Hematopoietic multipotent progenitor cell treated with erythropoietin and hydrocortisone succinate and interleukin-3 and kit ligand, for 17 days (in vitro differentiated cells): ENCODE measurements at regions not wholly inside any gene's neighbourhood (a gene's known extent, or its start where the extent isn't known, plus 50 kb on each side); places are given as distances from the start of the nearest gene placed in this dataset.

Source experiments
- DNase-seq: peaks from one replicate; pipeline ENCODE4 v3.0.0-alpha.2; 2015; ENCODE audit warnings: low spot score

DNA sequence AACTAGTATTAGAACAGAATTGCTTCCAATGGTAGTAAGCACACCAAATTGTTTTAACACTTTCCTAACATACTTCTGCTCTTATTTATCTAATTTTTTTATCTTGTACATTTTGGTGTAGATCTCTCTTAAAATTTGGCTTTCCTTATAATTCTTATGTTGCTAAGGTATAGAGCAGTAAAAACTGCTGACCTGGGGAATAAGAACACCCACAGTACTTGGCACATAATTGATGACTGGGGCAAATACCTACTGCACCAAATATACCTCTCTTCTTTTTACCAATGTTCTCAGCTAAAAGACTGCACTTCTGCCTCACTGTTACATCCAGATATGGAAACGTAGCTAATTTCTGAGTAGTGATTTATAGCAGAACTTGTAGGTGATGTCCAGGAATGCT lies 642.2 kb downstream of the LIG4 start:
- no peak for DNase-seq

DNA sequence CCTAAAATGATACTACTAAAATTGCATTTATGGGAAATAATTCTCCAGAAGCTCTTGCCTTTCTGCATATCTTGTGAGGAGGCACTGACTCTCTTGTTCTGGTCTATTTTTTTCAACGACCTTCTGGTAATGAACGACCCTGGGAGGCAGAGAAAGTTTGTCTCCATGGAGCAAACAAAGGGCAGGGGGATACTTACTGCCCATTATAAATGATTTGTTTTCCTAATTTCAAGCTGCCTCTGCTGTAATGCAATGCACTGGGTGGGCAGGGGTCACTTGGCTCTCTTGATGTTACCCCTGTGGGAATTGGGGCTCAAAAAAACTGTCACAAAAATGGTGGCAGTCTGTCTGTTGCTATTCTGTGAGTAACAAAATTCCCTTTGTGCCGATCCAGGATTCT lies 643.2 kb downstream of the LIG4 start:
- no peak for DNase-seq

DNA sequence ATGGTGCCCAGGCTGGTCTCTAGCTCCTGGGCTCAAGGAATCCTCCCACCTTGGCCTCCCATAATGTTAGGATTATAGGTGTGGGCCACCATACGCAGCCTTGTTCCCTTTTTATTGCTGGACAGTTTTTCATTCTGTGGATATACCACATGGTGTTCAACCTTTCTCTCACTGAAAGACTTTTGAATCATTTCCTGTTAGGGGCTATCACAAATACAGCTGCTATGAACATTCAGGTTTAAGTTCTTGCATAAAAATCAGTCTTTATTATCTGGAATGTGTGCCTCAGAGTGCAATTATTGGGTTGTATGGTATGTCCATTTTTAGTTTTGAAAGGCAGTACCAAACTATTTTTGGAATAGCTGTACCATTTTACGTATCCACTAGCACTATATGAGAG lies 647.2 kb downstream of the LIG4 start:
- no peak for DNase-seq

DNA sequence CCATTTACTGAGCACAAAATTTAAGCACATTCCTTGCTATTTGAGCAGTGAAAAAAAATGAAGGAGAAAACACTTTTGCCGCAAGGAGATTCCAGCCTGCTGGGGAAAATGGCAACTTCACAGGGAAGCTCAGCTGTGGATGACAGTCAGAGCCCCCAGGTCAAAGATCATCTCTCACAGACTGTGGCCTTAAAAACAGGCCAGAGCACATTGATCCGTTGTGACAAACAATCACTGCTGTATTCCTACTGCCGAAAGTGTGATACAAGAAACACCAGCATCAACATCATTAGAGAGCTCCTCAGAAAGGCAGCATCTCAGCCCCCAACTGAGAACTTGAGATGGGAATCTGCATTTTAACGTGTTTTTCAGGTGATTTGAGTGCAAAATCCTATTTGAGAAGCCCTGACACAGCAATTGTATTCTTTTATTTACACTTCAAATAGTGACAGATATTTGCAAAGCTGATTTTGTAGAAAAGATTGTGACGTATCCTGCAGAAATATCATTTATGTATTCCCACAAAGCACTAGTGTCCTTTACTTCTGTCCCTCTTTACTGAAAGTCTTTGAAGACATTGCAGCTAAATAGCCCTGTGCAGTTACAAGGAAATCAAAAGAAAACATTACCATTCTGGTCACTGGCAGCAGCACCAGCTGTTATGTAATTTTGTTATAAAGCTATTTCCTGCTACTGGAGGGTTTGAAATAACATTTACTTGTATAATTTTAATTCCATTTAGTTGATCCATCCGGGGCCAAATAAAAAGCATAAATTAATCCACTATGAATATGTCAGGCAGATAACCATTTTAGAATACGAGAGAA lies 652.0 kb downstream of the LIG4 start:
- no peak for DNase-seq

DNA sequence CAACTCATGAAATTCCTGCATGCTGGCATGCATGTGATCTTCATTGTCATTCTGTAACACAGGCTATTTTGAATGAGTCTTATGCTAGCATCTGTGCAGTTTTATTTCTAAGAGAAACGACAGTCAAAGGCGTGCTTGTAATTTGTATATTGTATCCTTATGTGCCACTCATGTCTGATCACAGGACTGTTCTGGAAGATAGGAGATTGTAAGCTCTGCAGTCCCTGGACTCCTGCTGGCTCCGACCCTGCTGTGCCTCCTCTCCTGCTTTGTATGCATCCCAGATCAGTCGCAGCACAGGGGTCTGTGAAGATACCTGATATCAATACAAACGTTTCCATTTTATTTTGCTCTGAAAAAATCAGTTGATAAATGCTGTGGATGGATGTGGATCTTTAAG lies 653.1 kb downstream of the LIG4 start:
- no peak for DNase-seq

DNA sequence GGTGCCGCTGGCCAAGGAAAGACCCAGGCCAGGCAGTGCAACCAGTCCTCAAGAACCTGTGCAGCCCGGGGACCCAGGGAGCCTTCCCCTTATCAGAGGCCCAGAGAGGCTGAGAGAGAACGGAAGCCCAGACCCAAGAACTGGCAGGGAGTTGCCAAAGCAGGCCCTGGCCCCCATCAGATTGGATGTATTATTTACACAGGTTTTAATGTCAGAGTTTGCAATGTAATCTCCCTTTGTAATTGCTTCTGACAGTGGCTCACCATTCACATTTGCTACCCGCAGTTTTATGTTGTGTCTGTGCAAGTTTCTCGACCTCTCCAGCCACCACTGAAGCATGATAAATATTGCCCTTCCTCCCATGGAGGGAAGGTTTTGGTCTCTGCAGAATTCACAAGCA lies 660.9 kb downstream of the LIG4 start:
- no peak for DNase-seq

DNA sequence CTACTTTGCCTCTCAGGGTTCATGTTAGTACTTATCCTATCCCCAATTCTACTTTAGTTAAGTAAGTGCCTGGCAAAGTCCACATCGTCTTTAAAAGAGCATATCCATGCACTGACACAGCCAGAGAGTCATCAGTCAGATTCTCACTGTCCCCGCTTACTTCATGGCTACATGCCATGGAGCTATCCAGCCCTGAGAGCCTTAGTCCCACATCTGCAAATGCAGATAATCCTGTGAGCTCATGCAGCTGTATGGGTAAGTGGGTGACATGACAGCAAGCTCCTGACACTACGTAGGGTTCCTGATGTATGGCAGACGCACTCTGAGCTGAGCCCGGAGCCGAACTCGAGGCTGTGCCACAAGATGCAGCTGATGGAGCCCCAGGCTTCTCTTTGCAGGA lies 661.5 kb downstream of the LIG4 start:
- no peak for DNase-seq

DNA sequence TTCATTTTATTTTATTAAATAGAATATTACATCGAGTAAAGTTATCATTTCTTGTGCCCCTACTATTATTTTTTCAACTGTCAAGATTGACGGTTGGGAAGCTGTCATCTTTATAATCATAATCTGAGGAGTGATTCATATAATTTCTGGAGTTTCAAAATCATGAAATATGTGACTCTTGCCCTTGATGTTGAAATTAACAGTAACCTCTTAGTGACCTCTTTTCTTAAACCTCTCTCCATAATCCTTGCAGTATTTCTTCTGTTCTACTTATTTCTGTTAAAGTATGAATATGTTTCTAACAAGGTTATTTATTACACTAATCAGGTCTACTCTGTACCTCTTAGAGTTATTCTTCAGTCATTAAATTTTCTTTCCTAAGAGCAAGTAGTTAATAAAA lies 663.8 kb downstream of the LIG4 start:
- DNase-seq = no peak

DNA sequence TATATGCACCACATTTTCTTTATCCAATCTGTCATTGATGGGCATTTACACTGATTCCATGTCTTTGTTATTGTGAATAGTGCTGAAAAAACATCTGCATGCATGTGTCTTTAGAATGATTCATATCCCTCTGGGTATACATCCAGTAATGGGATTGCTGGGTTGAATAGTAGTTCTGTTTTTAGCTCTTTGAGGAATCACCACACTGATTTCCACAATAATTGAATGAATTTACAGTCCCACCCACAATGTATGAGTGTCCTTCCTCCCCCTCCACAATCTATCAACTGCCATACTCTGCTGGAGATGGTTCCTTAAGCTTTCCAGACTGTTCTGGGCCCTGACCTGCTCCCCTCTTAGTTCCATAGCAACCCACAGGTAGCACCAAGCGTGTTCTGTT lies 667.0 kb downstream of the LIG4 start:
- no peak for DNase-seq

DNA sequence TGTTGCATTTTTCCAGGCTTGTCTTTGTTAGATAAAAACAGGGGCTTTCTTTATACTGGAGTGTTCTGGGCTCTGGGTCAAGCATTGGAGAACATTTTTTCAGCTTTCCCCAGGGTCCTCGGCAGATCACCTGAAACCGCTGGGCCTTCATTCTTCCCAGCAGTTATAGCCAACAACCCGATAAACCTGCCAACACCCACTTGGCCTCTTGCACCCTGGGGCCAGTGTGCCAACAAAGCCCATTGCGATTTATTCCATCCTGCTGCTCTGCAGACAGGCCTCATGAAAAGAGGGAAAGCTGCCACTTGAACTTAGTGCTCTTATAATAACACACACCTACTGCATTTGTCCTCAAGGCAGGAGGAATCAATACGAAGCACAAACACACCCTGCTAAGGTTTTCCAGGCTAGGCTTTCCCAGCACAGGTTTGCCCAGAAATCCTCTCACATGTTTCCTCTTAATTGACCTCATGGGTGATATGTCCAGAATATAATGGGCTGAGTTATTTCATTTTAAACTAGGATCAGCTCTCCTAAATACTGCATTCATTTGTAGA lies 669.3 kb downstream of the LIG4 start:
- no peak for DNase-seq

DNA sequence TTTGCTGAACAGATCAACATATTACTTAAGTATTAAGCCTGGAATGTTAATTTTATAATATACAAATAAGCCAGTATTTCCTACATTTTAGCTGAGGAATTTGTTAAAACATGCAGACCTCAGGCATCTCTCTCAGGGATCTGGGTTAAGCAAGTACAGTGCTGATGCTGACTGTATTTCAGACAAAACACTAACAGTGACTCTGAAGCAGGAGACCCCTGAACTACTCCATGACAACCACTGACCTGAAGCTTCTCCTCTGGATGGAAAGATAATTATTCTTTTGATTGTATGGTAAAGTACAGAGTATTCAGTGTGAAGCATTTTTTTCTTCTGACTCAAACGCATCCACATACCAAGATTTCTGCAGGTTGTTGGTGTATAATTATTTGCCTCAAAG lies 680.8 kb downstream of the LIG4 start:
- no peak for DNase-seq

DNA sequence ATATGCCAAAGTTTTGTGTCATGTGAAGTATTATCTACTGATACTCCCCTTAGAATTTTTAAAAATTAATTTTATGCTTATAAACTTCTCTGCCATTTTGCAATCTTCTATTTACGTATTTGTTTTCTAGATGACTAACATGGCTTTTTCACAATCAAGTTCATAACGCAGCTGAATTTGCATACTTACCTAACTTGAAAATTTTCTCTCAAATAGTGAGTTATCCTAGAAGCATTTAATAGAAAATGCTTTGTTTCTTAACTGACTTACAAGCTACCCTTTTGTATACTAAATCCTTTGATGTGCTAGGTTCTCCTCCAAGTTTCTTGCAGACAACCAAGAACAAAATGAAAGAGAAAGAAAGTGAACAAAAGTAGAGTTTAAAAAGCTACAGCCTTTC lies 683.5 kb downstream of the LIG4 start:
- DNase-seq = no peak

DNA sequence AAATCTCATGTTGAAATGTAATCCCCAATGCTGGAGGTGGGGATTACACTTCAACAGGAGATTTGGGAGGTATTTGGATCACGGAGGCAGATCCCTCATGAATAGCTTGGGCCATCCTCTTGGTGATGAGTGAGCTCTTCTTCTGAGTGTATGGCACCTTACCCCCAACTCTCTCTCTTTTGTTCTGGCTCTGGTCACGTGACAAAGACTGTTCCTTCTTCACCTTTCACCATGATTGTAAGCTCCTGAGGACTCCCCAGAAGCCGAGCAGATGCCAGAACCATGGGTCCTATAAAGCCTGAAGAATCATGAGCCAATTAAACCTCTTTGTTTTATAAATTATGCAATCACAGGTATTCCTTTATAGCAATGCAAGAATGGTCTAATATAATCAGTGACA lies 684.2 kb downstream of the LIG4 start:
- no peak for DNase-seq

DNA sequence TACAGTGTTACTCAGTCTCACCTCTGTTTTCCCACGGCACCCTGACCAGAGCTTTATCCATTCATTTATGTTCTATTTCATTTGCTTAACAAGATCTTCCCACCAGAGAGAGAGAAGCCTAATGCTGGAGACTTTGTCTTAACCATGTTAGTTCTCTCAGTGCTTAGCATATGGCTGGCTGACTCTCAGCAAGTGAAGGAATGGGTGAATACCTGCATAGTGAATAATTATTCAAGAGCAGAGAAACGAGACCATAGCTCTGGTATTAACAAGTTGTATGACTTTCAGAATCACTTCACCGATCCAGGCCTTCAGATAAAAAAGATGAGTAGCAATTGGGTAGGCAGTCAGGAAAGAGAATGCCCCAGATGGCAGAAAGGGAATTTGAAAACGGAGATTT lies 686.3 kb downstream of the LIG4 start:
- no peak for DNase-seq

DNA sequence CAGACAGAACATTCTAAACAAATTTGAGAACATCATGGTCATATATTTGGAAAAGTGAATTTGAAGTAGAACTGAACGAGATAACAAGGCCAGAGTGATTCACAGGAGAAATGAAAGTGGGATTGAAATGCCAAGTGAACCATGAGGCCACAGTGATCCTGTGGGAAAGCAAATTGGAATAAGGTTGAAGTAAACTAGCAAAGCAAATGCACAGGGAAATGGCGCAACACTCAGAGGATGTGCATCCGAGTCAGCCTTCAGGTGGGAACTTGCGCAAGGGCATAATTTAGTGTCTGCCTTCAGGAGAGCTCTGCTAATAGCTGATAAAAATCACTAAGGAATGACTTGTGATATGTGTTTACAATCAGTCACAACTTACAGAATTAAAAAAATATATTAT lies 696.6 kb downstream of the LIG4 start:
- DNase-seq = no peak

DNA sequence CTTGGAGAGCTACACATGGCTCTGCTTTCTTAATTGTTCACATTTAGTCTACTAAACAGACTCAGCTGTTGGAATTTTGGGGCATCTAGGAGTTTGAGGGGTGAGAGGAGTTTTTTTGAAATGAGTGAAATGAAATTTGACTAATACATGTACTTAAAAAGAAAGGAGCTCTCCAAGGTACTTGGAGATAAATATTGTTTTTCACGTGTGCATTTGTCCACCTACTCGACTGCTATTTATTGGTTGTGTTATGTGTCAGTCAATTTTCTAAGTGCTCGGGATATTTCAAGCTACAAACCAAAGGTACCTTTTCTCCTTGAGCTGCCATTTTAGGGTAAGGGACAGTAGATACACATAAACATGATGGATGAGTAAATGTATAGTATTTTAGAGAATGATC lies 697.0 kb downstream of the LIG4 start:
- no peak for DNase-seq

DNA sequence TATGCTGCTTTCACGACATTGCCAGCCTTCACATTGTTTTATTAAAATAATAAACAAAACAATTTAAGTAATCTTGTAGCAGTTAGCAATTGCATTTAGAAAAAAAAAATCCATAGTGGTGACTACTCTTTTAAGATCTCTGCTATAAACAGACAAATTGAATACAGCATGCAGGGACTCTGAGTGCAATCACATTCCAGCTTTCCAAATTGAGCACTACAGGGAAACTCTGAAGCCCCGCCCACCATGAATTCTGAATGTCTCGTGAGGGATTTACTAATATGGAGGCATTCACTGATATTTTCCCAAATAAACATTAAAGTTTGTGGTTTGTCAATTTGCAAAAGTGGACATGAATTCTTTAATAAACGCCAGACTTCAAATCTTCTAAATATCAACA lies 698.8 kb downstream of the LIG4 start:
- no peak for DNase-seq

DNA sequence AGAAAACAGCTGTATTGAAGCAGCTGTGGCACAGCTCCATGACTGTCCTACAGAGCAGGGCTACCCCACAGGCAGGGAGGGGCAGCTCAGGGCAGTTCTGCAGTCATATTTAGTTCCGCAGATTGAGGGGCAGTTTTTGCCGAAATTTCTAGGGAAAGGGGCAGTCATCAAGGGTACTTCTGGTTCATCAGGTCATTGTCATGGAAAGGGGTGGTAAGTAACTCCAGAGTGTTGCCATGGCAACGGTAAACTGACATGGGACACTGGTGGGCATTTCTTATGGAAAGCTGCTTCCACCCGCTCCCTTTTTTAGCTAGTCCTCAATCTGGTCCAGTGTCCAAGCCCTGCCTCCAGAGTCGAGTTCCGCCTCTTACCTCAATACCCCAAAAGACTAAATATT lies 702.8 kb downstream of the LIG4 start:
- no peak for DNase-seq

DNA sequence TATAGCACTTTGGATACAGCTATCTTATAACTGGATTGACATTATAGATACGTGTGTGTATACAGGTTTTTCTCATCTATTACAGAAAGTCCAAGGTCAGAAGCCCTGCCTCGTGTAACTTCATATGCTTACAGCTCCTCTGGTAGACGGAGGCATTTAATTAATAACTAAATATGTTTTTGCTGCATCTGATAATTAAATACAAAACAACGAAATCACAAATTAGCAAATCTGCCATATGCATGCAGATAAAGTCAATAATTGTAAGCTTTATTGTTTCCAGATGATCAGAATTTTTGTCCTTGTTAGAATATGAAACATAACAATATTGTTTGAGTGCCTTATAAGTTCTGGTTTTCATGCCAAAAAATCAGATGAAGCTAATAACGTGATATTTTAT lies 717.7 kb downstream of the LIG4 start:
- DNase-seq = no peak

DNA sequence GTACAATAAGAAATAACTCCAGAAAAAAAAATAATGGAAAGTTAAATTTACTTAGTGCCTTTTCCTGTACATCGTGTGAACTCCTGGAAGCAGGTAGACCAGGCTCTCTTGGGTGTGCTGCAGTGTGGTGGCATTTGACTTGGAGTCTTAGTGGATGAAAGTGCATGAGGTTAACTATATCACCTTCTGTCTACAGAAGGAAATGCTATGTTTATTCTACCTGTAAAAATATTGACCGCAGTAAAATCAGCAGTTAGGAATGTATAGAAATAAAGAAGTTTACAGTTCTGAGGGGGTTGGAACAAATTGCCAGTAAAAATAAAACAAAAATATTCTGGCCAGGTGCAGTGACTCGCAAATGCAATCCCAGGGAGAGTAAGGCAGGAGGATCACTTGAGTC lies 722.1 kb downstream of the LIG4 start:
- DNase-seq = no peak

DNA sequence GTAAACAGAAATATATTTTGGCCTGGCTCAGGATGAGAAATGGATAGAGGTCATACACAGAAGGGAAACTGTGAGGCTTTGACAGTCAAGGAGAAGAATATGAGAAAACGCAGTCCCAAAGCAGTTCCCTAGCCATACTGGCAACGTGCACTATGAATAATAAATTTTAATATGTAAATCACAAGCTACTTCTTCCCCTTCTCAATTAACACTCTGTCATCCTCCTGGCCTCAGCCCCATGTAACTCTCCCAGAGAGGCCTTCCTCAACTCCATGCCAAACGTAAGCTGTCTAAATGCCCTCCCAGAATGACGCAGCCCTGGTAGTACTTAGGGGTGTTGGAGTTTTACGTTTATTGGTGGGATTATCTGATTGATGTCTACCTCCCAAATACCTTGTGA lies 732.6 kb downstream of the LIG4 start:
- DNase-seq = no peak

DNA sequence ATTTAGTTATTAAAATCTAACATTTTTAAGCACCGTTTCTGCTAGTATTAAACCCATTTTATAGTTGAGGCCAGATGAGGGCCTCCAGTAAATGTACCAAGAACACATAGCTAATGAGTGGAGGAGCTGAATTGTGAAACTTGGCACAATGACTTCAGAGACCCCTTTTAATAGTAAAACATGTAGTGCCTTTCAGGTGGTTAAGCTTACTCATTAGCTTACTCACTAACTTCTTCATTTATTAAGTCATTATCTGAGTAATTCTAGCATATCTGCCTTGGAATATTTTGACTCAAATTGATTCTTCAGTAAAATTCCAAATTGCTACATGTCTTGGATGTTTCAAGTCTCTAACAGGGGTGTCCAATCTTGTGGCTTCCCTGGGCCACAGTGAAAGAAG lies 735.2 kb downstream of the LIG4 start:
- DNase-seq = no peak

DNA sequence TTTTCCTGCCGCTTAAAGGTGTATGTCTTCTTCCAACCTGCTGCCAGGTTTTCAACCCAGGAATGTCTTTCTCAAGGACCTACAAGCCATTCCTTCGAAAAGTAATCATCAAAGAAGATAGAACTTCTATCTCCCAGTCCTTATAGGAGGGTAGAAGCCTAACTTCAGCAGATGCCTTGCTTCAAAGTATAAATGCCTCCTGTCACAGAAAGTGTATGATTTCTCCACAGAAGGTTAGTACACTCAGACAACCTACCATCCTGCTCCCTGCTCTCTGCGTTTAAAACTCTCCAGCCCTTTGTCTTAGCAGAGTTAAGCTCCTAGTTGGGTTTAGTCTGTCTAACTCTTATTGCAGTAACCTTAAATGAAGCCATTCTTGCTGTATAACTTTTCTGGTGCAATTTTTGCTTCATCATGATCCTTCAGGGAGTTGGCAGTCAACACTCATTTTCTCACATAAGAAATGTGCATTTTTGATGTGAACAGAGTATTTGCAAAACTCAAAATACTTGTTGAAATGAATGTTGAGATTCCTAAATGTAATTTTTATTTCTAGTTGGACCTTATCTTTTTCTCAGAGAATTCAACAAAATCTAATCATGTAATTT lies 737.5 kb downstream of the LIG4 start:
- DNase-seq = no peak
